Dermis blood vessel endothelial cell (primary cell): ENCODE measurements at regions not wholly inside any gene's neighbourhood (a gene's known extent, or its start where the extent isn't known, plus 50 kb on each side); places are given as distances from the start of the nearest gene placed in this dataset.
A peak's percentile ranks its signal among the peaks of the same experiment; 100 is the strongest.
"Not testable (repeated sequence)": the region's sequence is repeated elsewhere in the genome, so short reads cannot be mapped to it uniquely, and the experiment has no call there.

Source experiments
- DNase-seq: peaks from one replicate; pipeline ENCODE4 v3.0.0; 2010

DNA sequence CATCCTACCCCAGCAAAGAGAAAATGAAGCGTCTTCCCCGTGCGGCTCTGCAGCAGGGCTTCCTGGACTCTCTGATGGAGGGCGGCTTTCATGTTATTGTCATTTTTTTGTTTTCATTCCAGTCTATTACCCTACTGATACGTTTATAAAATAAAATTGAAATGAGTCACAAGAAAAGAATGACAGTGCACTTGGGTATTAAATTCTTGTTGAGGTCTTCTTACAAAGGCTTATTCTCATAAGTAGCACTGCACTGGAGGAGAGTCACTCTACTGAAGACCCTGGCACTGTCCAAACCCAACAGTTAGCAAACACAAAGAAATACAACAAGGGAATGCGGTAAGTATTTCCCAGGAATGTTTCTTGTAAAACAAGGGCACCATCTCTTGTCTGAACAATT is 379.3 kb downstream of the MAFB start:
- peak; percentile 23 for DNase-seq

GRCh38 chr20:40307997-40308396 is 381.0 kb downstream of the MAFB start:
- DNase-seq = no peak

- DNase-seq = no peak
Observed at GRCh38 chr20:40307268-40307667, 381.8 kb downstream of the MAFB start.

DNA sequence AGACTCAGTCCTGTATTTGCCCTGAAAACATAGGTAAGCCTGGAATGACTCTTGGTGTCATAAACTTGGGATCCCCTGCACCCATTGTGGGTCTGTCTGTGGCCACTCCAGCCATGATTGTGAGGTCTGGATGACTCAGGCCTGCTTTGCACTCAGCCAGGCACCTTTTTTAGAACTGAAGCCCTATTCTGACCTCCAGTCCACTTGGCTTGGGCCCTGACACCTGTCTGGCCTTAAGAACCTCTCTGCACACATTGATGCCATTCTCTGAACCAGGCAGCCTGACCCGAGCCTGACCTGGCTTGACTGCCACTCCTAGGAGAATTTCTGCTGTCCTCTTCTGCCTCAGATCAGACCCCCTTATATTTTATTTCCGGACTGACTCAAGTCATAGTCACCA is 383.7 kb downstream of the MAFB start:
- no peak for DNase-seq

- DNase-seq = no peak
Observed at GRCh38 chr20:40304119-40304613, 384.9 kb downstream of the MAFB start.

DNA sequence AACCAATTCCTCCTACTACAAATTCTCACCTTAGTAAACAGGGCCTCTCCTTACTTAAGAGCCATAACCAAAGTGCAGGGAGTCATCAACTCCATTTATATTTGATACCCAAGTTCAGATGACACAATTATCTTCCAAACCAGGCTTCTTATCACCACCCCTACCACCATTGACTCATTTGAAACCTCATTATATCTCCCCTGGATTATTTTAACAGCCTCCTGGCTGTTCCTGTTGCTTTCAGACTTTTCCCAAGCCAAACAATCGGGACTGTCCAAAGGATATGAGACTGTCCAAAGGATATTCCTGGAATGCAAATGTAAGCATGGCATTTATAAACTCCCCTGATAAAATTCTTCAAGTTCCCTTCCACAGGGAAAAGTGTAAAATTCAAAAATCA is 394.3 kb downstream of the MAFB start:
- peak; percentile 80 for DNase-seq

- no peak for DNase-seq
Observed at GRCh38 chr20:40294175-40294574, 394.9 kb downstream of the MAFB start.

- DNase-seq = peak; percentile 42
Observed at GRCh38 chr20:40293740-40294139, 395.3 kb downstream of the MAFB start.

DNA sequence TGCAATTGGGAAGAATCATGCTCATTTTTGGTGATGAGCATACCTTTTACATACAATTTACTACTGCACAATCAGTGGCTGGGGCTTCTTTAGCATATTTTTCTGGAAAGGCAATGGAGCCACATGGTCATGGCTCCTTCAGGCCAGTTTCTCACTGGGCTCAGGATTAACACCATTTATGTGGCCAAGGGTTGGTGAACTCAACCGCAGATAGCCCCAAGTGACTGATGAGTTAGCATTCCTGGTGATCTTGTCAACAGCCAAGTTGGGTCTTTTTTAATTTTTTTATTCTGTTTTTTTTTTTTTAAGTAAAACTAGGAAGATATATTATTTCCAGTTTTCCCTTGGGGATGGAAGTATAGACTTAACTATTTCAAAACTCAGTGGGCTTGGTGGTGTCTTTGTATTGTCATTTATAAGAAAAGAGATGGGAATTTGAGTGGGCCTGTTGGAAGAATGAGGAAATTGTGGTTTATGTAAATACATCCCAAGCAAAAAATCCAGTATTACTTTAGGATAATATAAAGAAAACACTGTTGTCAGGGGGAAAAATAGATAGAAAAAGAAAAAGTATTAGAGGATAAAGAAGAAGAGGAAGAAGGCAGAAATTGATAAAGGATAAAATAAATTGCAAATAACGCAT is 397.4 kb downstream of the MAFB start:
- no peak for DNase-seq

DNA sequence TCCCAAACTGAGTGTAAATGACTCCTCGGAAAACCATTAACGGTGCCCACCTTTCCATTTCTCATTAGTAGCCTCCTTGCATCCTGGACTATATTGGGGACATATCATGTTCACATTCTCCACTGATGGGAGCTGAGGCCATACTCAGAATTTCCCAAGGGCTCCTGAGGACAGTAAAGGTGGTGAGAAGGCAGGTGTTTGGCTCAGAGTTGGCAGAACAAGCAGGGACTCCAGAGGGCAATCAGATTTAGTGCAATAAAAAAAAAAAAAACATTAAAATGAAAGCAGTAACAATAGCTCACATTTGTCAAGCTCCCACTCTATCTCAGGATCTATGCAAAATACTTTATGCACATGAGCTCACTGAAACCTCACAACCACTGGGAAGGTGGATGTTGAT is 401.4 kb downstream of the MAFB start:
- no peak for DNase-seq

GRCh38 chr20:40286975-40287531 is 402.0 kb downstream of the MAFB start:
- no peak for DNase-seq

- no peak for DNase-seq
Observed at GRCh38 chr20:40284611-40285010, 404.4 kb downstream of the MAFB start.

- DNase-seq = no peak
Observed at GRCh38 chr20:40283689-40284088, 405.3 kb downstream of the MAFB start.

DNA sequence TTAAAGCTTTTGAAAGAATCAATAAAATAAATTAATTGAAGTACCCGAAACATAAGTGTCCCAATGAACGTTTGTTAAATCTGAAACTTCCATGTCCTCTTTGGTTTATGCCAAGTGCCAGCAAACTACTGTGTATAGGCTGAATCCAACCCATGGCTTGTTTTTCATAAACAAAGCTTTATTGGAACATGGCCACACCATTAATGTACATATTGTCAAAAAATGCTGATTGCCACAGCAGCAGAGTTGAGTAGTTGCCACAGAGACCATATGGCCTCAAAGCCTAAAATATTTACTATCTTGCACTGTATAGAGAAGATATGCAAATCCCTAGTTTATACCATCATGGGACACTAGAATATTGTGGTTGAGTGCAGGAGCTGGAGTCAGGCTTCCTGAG is 406.1 kb downstream of the MAFB start:
- no peak for DNase-seq

- DNase-seq = no peak
Observed at GRCh38 chr20:40282541-40282940, 406.5 kb downstream of the MAFB start.

- no peak for DNase-seq
Observed at GRCh38 chr20:40280616-40281015, 408.4 kb downstream of the MAFB start.

DNA sequence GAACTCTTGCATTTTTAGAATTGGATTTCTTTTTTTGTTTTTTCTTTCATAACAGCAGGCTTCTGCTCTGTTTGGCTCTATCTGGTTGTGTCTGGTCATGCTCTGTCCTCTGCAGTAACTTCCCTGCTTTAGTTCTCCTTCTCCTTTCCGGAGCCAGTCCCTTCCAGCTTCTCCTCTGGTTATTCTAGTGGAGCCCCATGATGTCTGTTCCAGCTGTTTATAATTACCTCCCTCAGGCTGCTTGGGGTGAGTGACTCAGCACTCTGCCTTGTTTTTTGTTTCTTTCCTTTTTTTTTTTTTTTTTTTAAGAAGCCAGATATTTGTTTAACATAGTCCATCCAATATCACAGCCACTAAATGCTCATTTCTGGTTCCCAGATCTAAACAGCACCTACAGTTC is 409.6 kb downstream of the MAFB start:
- peak; percentile 47 for DNase-seq

GRCh38 chr20:40278673-40279072 is 410.4 kb downstream of the MAFB start:
- DNase-seq = no peak

DNA sequence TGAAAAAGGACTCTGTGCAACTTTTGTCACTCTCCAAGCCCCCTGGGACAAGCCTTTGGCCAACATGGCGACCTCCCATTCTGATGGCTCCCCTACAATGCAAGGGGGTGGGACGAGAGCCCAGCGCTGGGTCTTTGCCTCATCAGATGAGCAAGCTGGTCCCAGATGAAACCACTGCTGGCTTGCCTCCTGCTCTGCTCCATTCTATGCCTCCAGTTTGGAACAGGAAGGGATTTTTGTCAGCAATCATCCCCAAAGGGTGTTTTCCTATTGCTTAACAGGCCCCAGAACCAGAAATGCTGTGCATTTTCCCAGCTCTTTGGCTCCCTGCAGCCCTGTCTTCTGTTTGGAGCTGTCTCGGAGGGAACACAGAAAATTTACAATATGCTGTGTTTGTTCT is 412.7 kb downstream of the MAFB start:
- no peak for DNase-seq

DNA sequence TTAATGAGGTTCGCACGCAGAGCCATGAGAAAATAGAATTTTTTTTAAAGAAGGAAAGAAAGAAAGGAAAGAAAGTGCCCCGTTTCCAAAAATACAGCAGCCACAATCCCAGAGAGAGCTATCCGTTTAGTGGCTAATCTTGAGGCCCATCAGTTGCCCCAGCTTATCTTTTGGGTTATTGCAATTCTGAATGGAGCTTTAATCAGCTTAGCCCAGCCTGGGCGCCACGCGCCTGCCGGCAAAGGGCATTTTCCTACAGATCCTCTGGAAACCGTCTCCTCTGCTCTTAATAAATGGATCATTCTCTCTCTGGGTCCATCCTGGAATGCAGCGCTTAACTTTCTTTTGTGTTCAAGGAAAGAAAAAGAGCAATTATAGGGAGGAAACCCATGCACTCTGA is 413.3 kb downstream of the MAFB start:
- no peak for DNase-seq

- DNase-seq = no peak
Observed at GRCh38 chr20:40274912-40275533, 414.0 kb downstream of the MAFB start.

DNA sequence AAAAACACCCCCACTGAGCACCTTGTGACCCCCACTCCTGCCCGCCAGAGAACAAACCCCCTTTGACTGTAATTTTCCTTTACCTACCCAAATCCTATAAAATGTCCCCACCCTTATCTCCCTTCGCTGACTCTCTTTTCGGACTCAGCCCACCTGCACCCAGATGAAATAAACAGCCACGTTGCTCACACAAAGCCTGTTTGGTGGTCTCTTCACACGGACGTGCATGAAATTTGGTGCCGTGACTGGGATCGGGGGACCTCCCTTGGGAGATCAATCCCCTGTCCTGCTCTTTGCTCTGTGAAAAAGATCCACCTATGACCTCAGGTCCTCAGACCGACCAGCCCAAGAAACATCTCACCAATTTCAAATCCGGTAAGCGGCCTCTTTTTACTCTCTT is 419.8 kb downstream of the MAFB start:
- not testable (repeated sequence) for DNase-seq

GRCh38 chr20:40268321-40269075 is 420.5 kb downstream of the MAFB start:
- no peak for DNase-seq
